IMR-90 (cell line): ENCODE measurements at regions not wholly inside any gene's neighbourhood (a gene's known extent, or its start where the extent isn't known, plus 50 kb on each side); places are given as distances from the start of the nearest gene placed in this dataset.
"Not testable (repeated sequence)": the region's sequence is repeated elsewhere in the genome, so short reads cannot be mapped to it uniquely, and the experiment has no call there.

Experiments used
- BHLHE40 ChIP-seq: fragments of 150-350 bp; IDR thresholded peaks from 2 replicates; pipeline ENCODE4 v1.6.1; 2016; ENCODE audit warnings: mild to moderate bottlenecking, low read depth, low read length
- CEBPB ChIP-seq: IDR thresholded peaks from 2 replicates; pipeline ENCODE4 v1.6.1; 2012; ENCODE audit warnings: low read depth, low read length, improper control_type of control experiment
- MXI1 ChIP-seq: IDR thresholded peaks from 2 replicates; pipeline ENCODE4 v1.6.1; 2012; ENCODE audit warnings: low read depth, mild to moderate bottlenecking, low read length, moderate library complexity, borderline replicate concordance
- POLR2A ChIP-seq: IDR thresholded peaks from 2 replicates; pipeline ENCODE4 v1.6.1; 2012; ENCODE audit warnings: mild to moderate bottlenecking, low read depth, low read length
- RAD21 ChIP-seq: IDR thresholded peaks from 2 replicates; pipeline ENCODE4 v1.6.1; 2012; ENCODE audit warnings: low read length, improper control_type of control experiment
- TF ChIP-seq, protein P1 (sequence below): conservative IDR thresholded peaks from 2 replicates; pipeline ENCODE4 v1.5.1; 2012; ENCODE audit warnings: mild to moderate bottlenecking, low read depth, low read length, improper control_type of control experiment
- TF ChIP-seq, protein P2 (sequence below): fragments of 150-350 bp; IDR thresholded peaks from 2 replicates; pipeline ENCODE4 v1.6.1; 2017; ENCODE audit warnings: mild to moderate bottlenecking, antibody characterized with exemption, low read length, low read depth

DNA sequence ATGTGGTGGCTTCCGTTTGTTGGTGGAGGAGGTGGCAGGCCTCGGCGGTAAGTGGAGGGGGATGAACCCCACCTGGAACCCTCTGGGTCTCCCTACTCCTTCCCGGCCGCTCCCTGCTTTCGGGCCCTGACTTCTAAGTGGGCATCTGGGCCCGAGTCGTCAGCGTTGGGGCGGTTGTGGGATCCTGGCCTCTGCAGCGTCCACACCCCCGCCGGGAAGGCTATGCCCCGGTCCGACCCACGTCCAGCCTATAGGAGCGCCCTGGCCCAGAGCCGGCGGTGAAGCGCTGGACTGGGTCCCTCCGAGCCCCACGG, 986.3 kb downstream of the TUBA3C start:
- TF ChIP-seq, protein P1, sequence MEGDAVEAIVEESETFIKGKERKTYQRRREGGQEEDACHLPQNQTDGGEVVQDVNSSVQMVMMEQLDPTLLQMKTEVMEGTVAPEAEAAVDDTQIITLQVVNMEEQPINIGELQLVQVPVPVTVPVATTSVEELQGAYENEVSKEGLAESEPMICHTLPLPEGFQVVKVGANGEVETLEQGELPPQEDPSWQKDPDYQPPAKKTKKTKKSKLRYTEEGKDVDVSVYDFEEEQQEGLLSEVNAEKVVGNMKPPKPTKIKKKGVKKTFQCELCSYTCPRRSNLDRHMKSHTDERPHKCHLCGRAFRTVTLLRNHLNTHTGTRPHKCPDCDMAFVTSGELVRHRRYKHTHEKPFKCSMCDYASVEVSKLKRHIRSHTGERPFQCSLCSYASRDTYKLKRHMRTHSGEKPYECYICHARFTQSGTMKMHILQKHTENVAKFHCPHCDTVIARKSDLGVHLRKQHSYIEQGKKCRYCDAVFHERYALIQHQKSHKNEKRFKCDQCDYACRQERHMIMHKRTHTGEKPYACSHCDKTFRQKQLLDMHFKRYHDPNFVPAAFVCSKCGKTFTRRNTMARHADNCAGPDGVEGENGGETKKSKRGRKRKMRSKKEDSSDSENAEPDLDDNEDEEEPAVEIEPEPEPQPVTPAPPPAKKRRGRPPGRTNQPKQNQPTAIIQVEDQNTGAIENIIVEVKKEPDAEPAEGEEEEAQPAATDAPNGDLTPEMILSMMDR = not testable (repeated sequence)
- not testable (repeated sequence) for TF ChIP-seq POLR2A, MXI1, RAD21, CEBPB, BHLHE40
- TF ChIP-seq, protein P2, sequence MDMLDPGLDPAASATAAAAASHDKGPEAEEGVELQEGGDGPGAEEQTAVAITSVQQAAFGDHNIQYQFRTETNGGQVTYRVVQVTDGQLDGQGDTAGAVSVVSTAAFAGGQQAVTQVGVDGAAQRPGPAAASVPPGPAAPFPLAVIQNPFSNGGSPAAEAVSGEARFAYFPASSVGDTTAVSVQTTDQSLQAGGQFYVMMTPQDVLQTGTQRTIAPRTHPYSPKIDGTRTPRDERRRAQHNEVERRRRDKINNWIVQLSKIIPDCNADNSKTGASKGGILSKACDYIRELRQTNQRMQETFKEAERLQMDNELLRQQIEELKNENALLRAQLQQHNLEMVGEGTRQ = not testable (repeated sequence)
